ENCODE measurements at regions not wholly inside any gene's neighbourhood (a gene's known extent, or its start where the extent isn't known, plus 50 kb on each side); places are given as distances from the start of the nearest gene placed in this dataset.

DNA sequence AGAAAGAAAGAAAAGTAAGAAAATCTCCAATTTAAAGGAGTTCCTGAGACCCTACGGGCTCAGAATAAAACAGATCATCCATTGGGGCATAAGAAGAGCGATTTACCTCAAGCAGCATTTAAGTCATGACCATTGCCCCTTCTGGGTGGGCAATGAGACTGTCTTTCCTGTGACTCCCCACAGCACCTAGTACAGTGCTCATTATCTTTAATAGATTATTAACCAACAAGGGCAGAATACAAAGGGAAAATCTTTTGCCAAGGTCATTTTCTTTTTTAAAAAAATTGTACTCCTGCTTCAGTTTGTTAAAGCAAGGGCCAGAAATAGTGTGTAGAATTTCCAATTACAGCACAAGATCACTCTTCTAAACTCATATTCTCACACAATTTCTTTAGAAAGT lies 443.3 kb upstream of the AGTR1 start:
- H3K27ac Mint-ChIP-seq = no peak overlapping the region
- DNase-seq (no peak), ATAC-seq (no peak)
- no peak overlapping the region for H3K4me3 Mint-ChIP-seq
- peaks cover 3% of the 10 kb centered on the region for H3K9me3 Mint-ChIP-seq (ENCODE audit: low read depth)
- no peaks in the 10 kb centered on the region for H3K36me3 Mint-ChIP-seq (ENCODE audit: low read depth)
- H3K27me3 Mint-ChIP-seq = no peaks in the 10 kb centered on the region
- CTCF ChIA-PET = interaction anchor here (1.0 kb wide), 1 partner anchor 73 kb away, joined by 3 read pairs; no protein-coding TSS in a partner anchor
- intact Hi-C loops (cut with DNase I, micrococcal nuclease) = no loop called here
- POLR2A ChIA-PET = no interaction called here
- no peaks in the 10 kb centered on the region for H3K4me1 Mint-ChIP-seq

DNA sequence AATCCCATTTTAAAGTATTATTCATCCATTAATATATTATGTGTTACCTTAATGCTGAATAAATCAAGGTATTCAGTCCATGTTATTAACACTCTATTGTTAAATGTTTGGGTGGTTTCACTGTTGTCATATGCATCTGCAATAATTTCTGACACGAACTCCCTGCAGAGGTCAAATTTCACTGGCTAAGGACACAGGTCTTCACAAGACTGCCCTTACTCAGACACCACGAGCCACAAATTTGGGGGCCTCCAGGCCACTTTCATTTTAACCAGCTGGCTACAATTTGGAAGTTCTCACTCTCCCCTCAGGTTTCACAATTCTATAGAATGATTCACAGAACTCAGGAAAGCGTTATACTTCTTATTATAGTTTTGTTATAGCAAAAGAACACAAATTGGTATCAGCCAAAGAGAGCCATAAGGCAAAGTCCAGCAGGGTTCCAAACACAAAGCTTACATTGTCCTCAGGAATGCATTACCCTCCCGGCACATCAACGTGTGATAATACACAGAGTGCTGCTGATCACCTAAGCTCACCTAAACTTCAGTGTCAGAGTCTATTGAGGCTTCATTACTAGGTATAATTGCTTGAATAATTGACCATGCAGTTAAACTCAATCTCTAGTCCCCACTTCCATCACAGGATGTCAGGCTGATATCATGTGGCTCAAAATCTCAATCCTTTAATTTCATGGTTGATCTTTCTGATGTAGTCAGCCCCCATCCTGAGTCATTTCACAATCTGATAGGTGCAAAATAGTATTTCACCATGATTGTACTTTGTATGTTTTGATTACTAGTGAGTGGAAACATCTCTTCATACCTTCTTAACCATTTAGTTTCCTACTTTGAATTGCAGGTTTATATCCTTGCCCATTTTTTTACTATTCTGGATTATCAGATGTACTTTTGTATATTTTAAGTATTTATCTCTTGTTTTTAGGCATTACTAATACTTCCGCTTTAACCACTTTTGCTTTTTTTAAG lies 441.4 kb upstream of the AGTR1 start:
- H3K36me3 Mint-ChIP-seq (ENCODE audit: low read depth) = no peaks in the 10 kb centered on the region
- intact Hi-C loops (cut with DNase I, micrococcal nuclease) = no loop called here
- CTCF ChIA-PET = interaction anchor here (0.7 kb wide), 1 partner anchor 40 kb away, joined by 3 read pairs; no protein-coding TSS in a partner anchor
- POLR2A ChIA-PET = no interaction called here
- ATAC-seq = no peak
- H3K9me3 Mint-ChIP-seq (ENCODE audit: low read depth) = peaks cover 3% of the 10 kb centered on the region
- DNase-seq = no peak
- no peaks in the 10 kb centered on the region for H3K4me1 Mint-ChIP-seq
- H3K4me3 Mint-ChIP-seq = no peak overlapping the region
- no peaks in the 10 kb centered on the region for H3K27me3 Mint-ChIP-seq
- no peak overlapping the region for H3K27ac Mint-ChIP-seq

DNA sequence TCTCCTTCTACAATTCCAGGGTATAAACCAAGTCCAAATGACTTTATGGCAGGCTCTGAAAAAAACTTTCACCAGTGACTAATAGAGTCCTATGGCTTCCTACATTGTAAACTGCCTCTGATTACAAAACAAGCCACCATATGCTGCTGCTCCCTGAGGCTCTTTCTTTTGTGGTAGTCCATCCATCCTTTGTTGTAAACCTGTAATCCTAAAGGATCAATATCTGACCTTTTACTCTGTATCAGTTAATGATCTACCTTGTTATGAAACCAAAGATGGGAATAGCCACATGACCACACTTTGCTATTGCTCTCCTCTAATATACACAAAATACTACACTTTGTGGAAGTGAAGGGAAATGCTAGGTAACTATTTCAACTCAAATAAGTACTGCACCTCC lies 434.7 kb upstream of the AGTR1 start:
- Mint-ChIP-seq H3K4me3 (no peak overlapping the region), H3K9me3 (ENCODE audit: low read depth) (peaks cover 7% of the 10 kb centered on the region), H3K27me3 (no peaks in the 10 kb centered on the region), H3K36me3 (ENCODE audit: low read depth) (no peaks in the 10 kb centered on the region), H3K4me1 (no peaks in the 10 kb centered on the region), H3K27ac (no peak overlapping the region)
- DNase-seq (no peak), ATAC-seq (no peak)
- intact Hi-C loops (cut with DNase I, micrococcal nuclease) = no loop called here
- POLR2A ChIA-PET = no interaction called here
- CTCF ChIA-PET = no interaction called here

DNA sequence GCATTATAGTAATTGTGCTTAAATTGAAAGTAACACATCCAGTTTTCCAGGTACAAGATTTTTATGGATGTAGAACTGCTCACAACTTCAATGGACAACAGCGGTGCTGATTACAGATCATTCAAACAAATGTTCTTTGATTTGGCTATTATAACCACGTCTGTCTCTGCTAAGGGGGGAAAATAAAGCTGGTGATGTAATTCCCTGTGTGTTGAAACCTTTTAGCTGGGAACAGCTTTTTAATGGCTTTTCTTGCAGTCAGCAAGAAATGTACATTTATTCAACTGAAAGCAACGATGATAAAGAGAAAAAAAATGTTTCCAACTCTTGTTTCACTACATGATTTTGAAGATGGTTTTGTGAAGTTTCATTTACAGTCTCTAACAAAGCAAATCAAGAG lies 431.9 kb upstream of the AGTR1 start:
- Mint-ChIP-seq H3K9me3 (ENCODE audit: low read depth) (peaks cover 9% of the 10 kb centered on the region), H3K36me3 (ENCODE audit: low read depth) (no peaks in the 10 kb centered on the region), H3K4me3 (no peak overlapping the region), H3K27me3 (no peaks in the 10 kb centered on the region), H3K4me1 (no peaks in the 10 kb centered on the region), H3K27ac (no peak overlapping the region)
- CTCF ChIA-PET = no interaction called here
- POLR2A ChIA-PET = no interaction called here
- no peak for DNase-seq
- intact Hi-C loops (cut with DNase I, micrococcal nuclease) = no loop called here
- no peak for ATAC-seq

DNA sequence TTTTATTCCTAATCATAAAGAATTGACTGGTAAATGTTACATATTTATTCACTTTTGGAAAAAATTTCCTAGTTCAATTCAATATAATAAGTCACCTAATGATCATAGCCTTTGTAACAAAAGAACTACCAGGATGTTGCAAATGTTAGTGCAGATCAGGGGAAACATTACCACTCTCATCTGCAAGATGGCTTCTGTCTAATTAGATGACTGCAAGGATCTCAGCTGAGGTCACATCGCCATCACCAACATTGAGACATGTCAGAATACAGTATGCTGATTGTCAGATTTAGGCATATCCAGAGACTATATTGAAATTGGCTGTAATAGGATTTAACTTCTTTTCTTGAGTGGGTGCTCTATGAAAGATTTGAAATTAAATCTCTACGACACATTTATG lies 431.4 kb upstream of the AGTR1 start:
- DNase-seq = no peak
- ChIA-PET CTCF (no interaction called here), POLR2A (no interaction called here)
- Mint-ChIP-seq H3K4me1 (no peaks in the 10 kb centered on the region), H3K27ac (no peak overlapping the region), H3K9me3 (ENCODE audit: low read depth) (peaks cover 9% of the 10 kb centered on the region), H3K27me3 (no peaks in the 10 kb centered on the region), H3K36me3 (ENCODE audit: low read depth) (no peaks in the 10 kb centered on the region), H3K4me3 (no peak overlapping the region)
- ATAC-seq = no peak
- intact Hi-C loops (cut with DNase I, micrococcal nuclease) = no loop called here

DNA sequence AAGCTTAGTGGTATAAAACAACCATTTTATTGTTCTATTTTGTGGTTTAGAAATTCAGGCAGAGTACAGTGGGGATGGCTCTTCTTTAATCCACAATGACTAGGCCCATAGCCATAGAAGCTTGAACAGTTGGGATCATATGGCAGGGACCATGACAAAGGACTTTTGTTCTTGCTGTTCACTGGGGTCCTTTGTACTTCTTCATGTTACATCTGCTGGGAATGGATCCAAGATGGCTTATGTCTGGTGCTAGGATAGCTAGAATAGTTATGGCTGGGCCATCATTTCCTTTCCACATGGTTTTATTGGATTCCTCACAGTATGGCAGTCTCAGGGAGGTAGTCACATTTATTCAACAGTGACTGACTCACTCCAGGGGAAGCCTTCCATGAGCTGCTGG lies 427.9 kb upstream of the AGTR1 start:
- H3K4me3 Mint-ChIP-seq = no peak overlapping the region
- CTCF ChIA-PET = no interaction called here
- no peaks in the 10 kb centered on the region for H3K4me1 Mint-ChIP-seq
- ATAC-seq (no peak), DNase-seq (no peak)
- intact Hi-C loops (cut with DNase I, micrococcal nuclease) = no loop called here
- H3K27ac Mint-ChIP-seq = no peak overlapping the region
- POLR2A ChIA-PET = no interaction called here
- peaks cover 3% of the 10 kb centered on the region for H3K9me3 Mint-ChIP-seq (ENCODE audit: low read depth)
- no peaks in the 10 kb centered on the region for H3K27me3 Mint-ChIP-seq
- H3K36me3 Mint-ChIP-seq (ENCODE audit: low read depth) = no peaks in the 10 kb centered on the region

DNA sequence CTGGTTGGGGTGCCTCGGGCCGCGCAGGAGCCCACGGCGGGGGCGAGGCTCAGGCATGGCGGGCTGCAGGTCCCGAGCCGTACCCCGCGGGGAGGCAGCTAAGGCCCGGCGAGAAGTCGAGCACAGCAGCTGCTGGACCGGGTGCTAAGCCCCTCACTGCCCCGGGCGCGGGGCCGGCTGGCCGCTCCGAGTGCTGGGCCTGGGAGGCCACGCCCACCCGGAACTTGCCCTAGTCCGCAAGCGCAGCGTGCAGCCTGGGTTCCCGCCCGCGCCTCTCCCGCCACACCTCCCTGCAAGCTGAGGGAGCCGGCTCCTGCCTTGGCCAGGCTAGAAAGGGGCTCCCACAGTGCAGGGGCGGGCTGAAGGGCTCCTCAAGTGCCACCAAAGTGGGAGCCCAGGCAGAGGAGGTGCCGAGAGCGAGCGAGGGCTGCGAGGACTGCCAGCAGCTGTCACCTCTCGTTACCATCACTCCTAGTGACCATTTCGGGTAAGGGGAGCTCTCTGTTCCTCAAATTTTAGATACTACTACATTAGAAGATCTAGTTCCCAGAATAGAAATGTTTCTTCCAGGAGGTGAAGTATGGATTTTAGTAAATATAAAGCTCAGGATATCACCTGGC lies 417.0 kb upstream of the AGTR1 start:
- Mint-ChIP-seq H3K27ac (no peak overlapping the region), H3K27me3 (no peaks in the 10 kb centered on the region), H3K4me3 (no peak overlapping the region), H3K36me3 (ENCODE audit: low read depth) (no peaks in the 10 kb centered on the region), H3K9me3 (ENCODE audit: low read depth) (peaks cover 2% of the 10 kb centered on the region), H3K4me1 (no peaks in the 10 kb centered on the region)
- ChIA-PET CTCF (no interaction called here), POLR2A (no interaction called here)
- intact Hi-C loops (cut with DNase I, micrococcal nuclease) = no loop called here
- ATAC-seq = no peak
- DNase-seq = peak; percentile 3

DNA sequence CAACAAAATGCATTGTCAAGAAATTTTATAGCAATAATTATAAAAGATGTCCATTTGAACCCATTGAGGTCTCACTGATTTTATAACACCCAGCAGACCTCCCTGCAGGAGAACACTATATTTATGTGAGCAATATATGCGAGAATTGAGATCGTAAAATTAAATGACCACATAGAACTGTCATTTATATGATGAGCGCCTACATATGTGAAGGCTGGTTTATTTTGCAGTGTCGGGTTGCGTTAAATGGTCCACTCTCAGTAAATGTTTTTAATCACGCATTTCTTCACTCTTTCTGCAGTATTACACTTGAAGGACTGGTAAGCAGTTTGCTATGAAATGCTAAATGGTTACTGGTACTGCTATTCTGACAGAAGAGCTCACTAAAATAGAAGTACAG lies 408.5 kb upstream of the AGTR1 start:
- Mint-ChIP-seq H3K4me1 (no peaks in the 10 kb centered on the region), H3K27me3 (no peaks in the 10 kb centered on the region), H3K27ac (no peak overlapping the region), H3K9me3 (ENCODE audit: low read depth) (peaks cover 3% of the 10 kb centered on the region), H3K4me3 (no peak overlapping the region), H3K36me3 (ENCODE audit: low read depth) (no peaks in the 10 kb centered on the region)
- DNase-seq (no peak), ATAC-seq (no peak)
- POLR2A ChIA-PET = no interaction called here
- CTCF ChIA-PET = no interaction called here
- intact Hi-C loops (cut with DNase I, micrococcal nuclease) = no loop called here

DNA sequence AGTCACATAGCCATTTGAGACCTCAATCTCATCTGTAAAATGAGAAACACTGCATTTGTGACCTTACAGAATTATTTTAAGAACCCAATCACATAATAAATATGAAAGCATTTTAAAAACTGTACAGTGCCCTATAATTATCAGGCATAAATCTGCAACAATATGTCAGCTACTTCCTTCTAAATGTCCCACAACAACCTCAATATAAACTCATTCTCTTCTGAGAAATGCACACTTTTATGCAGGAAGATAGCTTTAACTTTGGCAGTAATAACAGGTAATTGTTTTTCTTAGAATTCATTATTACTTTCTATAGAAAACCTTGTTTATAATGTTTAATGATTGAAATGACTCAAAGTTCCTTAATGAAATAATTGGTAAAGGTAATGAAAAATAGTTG lies 400.7 kb upstream of the AGTR1 start:
- Mint-ChIP-seq H3K4me1 (peaks cover 8% of the 10 kb centered on the region), H3K27me3 (no peaks in the 10 kb centered on the region), H3K27ac (no peak overlapping the region), H3K36me3 (ENCODE audit: low read depth) (no peaks in the 10 kb centered on the region), H3K9me3 (ENCODE audit: low read depth) (no peaks in the 10 kb centered on the region), H3K4me3 (no peak overlapping the region)
- DNase-seq (no peak), ATAC-seq (no peak)
- ChIA-PET POLR2A (no interaction called here), CTCF (no interaction called here)
- intact Hi-C loops (cut with DNase I, micrococcal nuclease) = no loop called here

DNA sequence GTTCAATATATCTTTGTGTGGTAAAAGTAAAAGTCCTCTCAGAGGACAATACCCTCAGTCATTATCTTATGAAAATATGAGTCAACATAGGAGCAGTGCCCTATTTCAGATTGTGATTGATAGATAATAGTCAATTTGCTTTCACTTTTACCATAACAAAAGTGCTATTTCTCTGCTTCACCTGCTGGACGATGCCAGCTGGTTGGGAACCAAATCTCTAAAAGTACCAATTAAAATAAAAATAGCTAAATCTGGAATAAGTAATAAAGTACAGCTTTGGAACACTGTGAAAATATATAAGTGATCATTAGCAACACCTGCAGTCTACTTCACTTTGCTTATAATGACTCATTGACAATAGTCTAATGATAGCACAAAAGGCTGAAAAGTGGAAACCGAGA lies 390.3 kb upstream of the AGTR1 start:
- Mint-ChIP-seq H3K4me3 (no peak overlapping the region), H3K4me1 (no peaks in the 10 kb centered on the region), H3K27me3 (no peaks in the 10 kb centered on the region), H3K27ac (no peak overlapping the region), H3K9me3 (ENCODE audit: low read depth) (no peaks in the 10 kb centered on the region), H3K36me3 (ENCODE audit: low read depth) (no peaks in the 10 kb centered on the region)
- intact Hi-C loops (cut with DNase I, micrococcal nuclease) = loop anchor here in 1 of 2 experiments (5.0 kb wide), 1 partner anchor 640 kb away; no protein-coding TSS in a partner anchor
- CTCF ChIA-PET = no interaction called here
- no peak for ATAC-seq
- no peak for DNase-seq
- POLR2A ChIA-PET = no interaction called here

DNA sequence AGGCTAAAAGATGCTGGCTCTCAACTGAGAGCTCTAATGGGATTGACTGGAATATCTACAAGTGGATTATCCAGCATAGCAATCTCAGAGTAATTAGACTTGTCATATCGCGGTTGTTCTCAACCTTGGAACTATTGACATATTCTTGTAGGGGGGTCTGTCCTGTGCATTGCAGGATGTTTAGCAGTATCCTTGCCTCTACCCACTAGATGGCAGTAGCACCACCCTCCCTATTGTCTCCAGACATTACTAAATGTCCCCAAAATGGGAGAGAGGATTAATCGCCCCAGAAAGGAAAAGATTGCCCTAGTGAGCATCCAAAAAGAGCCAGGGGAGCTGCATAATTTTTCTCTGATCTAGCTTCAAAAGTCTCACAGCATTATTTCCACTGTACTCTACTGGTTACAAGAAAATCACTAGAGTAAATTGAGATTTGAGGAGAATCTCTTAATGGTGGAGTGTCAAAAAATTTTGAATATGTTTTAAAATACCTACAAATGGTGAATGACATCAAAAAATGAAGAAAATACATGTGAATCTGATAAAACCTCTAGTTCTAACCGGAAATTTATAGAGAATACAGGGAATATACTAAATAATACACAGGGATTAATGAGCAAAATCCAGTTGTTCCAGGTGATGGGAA lies 388.2 kb upstream of the AGTR1 start:
- CTCF ChIA-PET = no interaction called here
- no peaks in the 10 kb centered on the region for H3K9me3 Mint-ChIP-seq (ENCODE audit: low read depth)
- peak; percentile 36 for ATAC-seq

DNA sequence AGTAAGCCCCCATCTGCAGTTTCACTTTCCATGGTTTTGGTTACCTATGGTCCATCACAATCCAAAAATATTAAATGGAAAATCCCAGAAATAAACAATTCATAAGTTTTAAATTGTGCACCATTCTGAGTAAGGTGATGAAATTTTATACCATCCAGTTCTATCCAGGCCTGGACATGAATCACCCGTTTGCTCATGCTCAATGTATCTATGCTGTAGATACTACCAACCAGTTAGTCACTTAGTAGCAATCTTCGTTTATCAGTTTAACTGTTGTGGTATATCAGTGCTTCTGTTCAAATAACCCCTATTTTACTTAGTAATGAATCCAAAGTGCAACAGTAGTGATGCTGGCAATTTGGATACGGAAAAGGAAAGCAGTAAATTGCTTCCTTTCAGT lies 381.9 kb upstream of the AGTR1 start:
- intact Hi-C loops (cut with DNase I, micrococcal nuclease) = no loop called here
- Mint-ChIP-seq H3K9me3 (ENCODE audit: low read depth) (no peaks in the 10 kb centered on the region), H3K27me3 (no peaks in the 10 kb centered on the region), H3K36me3 (ENCODE audit: low read depth) (no peaks in the 10 kb centered on the region), H3K27ac (no peak overlapping the region), H3K4me3 (no peak overlapping the region), H3K4me1 (peaks cover 4% of the 10 kb centered on the region)
- ChIA-PET CTCF (no interaction called here), POLR2A (no interaction called here)
- ATAC-seq (no peak), DNase-seq (no peak)

More for the DNA sequence above, 388.2 kb upstream of the AGTR1 start:
- peak; percentile 24 for DNase-seq
- intact Hi-C loops (cut with DNase I, micrococcal nuclease) = loop anchor here in 1 of 2 experiments (5.0 kb wide), 1 partner anchor 638 kb away; no protein-coding TSS in a partner anchor
- POLR2A ChIA-PET = no interaction called here
- H3K27me3 Mint-ChIP-seq = no peaks in the 10 kb centered on the region
- no peaks in the 10 kb centered on the region for H3K36me3 Mint-ChIP-seq (ENCODE audit: low read depth)
- H3K27ac Mint-ChIP-seq = no peak overlapping the region
- no peaks in the 10 kb centered on the region for H3K4me1 Mint-ChIP-seq
- H3K4me3 Mint-ChIP-seq = no peak overlapping the region

All from activated CD4-positive, alpha-beta T cell treated with anti-CD3 and anti-CD28 coated beads for 36 hours (primary cell).